K562 (cell line): ENCODE measurements at regions not wholly inside any gene's neighbourhood (a gene's known extent, or its start where the extent isn't known, plus 50 kb on each side); places are given as distances from the start of the nearest gene placed in this dataset.

Experiments
- ATAC-seq: fragments of 200-7000 bp; cut with Tn5 transposase; 3 replicates; pipeline ENCODE4 v1.9.1; 2020; ENCODE audit warnings: moderate library complexity
- BruUV-seq: library from RNA; stranded (reverse); fragments of 400-500 nt; replicated peaks from 2 replicates; lab custom pipeline; 2021; lab: Mats Ljungman, UMichigan
- CTCF ChIA-PET: fragments of 300-600 bp; formaldehyde crosslinking; extraction: SDS; loops from one replicate; lab custom pipeline; 2021; ENCODE audit warnings: low intra/inter-chr PET ratio; lab: Yijun Ruan, JAX
- POLR2A ChIA-PET: fragments of 300-600, 350-650 bp; sonication (Branson Sonifier 250); formaldehyde crosslinking; extraction: SDS; loops from one replicate; lab custom pipeline; 2021; ENCODE audit warnings: antibody characterized with exemption, inconsistent platforms; lab: Yijun Ruan, JAX
- DNase-seq, 4 experiments: peaks; one replicate each; pipeline versions ENCODE4 v3.0.0 to v3.0.0-alpha.2; 2011 to 2018; ENCODE audit warnings: low spot score in 3 of 4, mixed read lengths in 3 of 4; ENCODE audit errors: extremely low read depth in 1 of 4
- FAIRE-seq: peaks from 2 replicates; lab custom pipeline; 2011; peaks lifted over from hg19 to GRCh38; lab: Jason Lieb, UNC
- H2AFZ ChIP-seq: 2 replicates; pipeline ENCODE4 v1.6.0; 2011; ENCODE audit warnings: low read depth, low read length, control low read depth, inconsistent platforms
- H3K27ac ChIP-seq: fragments of 200-600 bp; 3 replicates; pipeline ENCODE4 v1.8.0; 2011; ENCODE audit warnings: low read depth, mild to moderate bottlenecking, control low read depth, inconsistent platforms, low read length, moderate library complexity, mixed read lengths; ENCODE audit errors: extremely low read depth
- H3K27me3 ChIP-seq, 2 experiments: fragments of 300-600 bp in 1 of 2; 2 replicates in 1 of 2; 3 replicates in 1 of 2; pipeline versions ENCODE4 v1.6.0 to v1.8.0; 2011; ENCODE audit warnings: inconsistent platforms in 2 of 2, low read length in 2 of 2, mild to moderate bottlenecking in 1 of 2, mixed read lengths in 1 of 2, moderate library complexity in 1 of 2; ENCODE audit not compliant: control insufficient read depth in 2 of 2, insufficient read depth in 2 of 2
- H3K36me3 ChIP-seq: fragments of 300-600 bp; 3 replicates; pipeline ENCODE4 v1.8.0; 2011; ENCODE audit warnings: mild to moderate bottlenecking, low read length, inconsistent platforms; ENCODE audit not compliant: control insufficient read depth, insufficient read depth
- H3K4me1 ChIP-seq, 2 experiments: fragments of 200-600 bp in 1 of 2; replicated peaks in 1 of 2; 2 replicates in 1 of 2; 3 replicates in 1 of 2; pipeline versions ENCODE4 v1.5.1 to v1.8.0; 2011; ENCODE audit warnings: inconsistent platforms in 2 of 2, low read length in 2 of 2, mild to moderate bottlenecking in 1 of 2, mixed read lengths in 1 of 2, moderate library complexity in 1 of 2; ENCODE audit not compliant: control insufficient read depth in 2 of 2, insufficient read depth in 2 of 2
- H3K4me2 ChIP-seq: 2 replicates; pipeline ENCODE4 v1.6.1; 2011; ENCODE audit warnings: low read length, control low read depth, inconsistent platforms, mixed read lengths; ENCODE audit not compliant: insufficient read depth
- H3K4me3 ChIP-seq: fragments of 200-600 bp; sonication (generic), shearing (Covaris generic); 2 replicates; pipeline ENCODE4 v1.5.1; 2016; ENCODE audit warnings: control low read depth, inconsistent platforms
- H3K79me2 ChIP-seq: fragments of 200-600 bp; 3 replicates; pipeline ENCODE4 v1.8.0; 2011; ENCODE audit warnings: low read length, inconsistent platforms; ENCODE audit not compliant: control insufficient read depth, insufficient read depth
- H3K9ac ChIP-seq, 2 experiments: 2 replicates each; pipeline versions ENCODE4 v1.6.0 to v1.6.1; 2011; ENCODE audit warnings: low read depth in 2 of 2, low read length in 2 of 2, control low read depth in 1 of 2, inconsistent platforms in 1 of 2, mild to moderate bottlenecking in 1 of 2, mixed read lengths in 1 of 2; ENCODE audit not compliant: insufficient read depth in 1 of 2
- H3K9me1 ChIP-seq: one replicate; pipeline ENCODE4 v1.6.0; 2011; ENCODE audit warnings: inconsistent platforms, mild to moderate bottlenecking, low read length, moderate library complexity; ENCODE audit not compliant: control insufficient read depth, insufficient read depth
- H3K9me3 ChIP-seq: replicated peaks from 2 replicates; pipeline ENCODE4 v1.5.1; 2011; ENCODE audit warnings: low read depth, low read length, inconsistent platforms; ENCODE audit not compliant: control insufficient read depth, insufficient read depth
- H4K20me1 ChIP-seq: replicated peaks from 2 replicates; pipeline ENCODE4 v1.6.1; 2011; ENCODE audit warnings: low read length, inconsistent platforms, mixed read lengths; ENCODE audit not compliant: control insufficient read depth, insufficient read depth
- DPF2 ChIP-seq: fragments of 450-650 bp; IDR thresholded peaks from 2 replicates; pipeline ENCODE4 v1.6.1; 2016
- FOSL1 ChIP-seq: fragments of 200-800 bp; sonication (Bioruptor generic); conservative IDR thresholded peaks from 2 replicates; pipeline ENCODE4 v1.6.1; 2016; ENCODE audit warnings: missing genetic modification characterization, missing compliant biosample characterization
- FOXA3 ChIP-seq, 2 experiments: fragments of 450-650 bp in 1 of 2; sonication (generic) in 1 of 2; formaldehyde crosslinking; IDR thresholded peaks in 1 of 2; conservative IDR thresholded peaks in 1 of 2; 2 replicates each; pipeline versions ENCODE4 v1.4.0 to v1.8.0; 2020 to 2022; ENCODE audit warnings: mild to moderate bottlenecking in 2 of 2, missing genetic modification reagents in 1 of 2
- RBM39 ChIP-seq: fragments of 200-400 bp; formaldehyde crosslinking; optimal IDR thresholded peaks from 2 replicates; pipeline ENCODE3; 2018; ENCODE audit warnings: low read depth, low read length
- SIN3B ChIP-seq: fragments of 450-650 bp; IDR thresholded peaks from 2 replicates; pipeline ENCODE4 v1.6.1; 2017; ENCODE audit warnings: low read depth, mild to moderate bottlenecking, moderate library complexity
- ZNF347 ChIP-seq: fragments of 450-650 bp; formaldehyde crosslinking; IDR thresholded peaks from 2 replicates; pipeline ENCODE4 v1.4.0; 2020; ENCODE audit warnings: low read depth, mild to moderate bottlenecking, moderate library complexity
- WGBS: fragments of 100-300 bp; shearing (Covaris generic); methylation state at CpG from one replicate; pipeline ENCODE4 v1.1.6; 2016; ENCODE audit warnings: low coverage, mixed read lengths; ENCODE audit not compliant: insufficient coverage; ENCODE audit errors: missing lambda C conversion rate; 5-methylcytosine and 5-hydroxymethylcytosine counted together
- in situ Hi-C: fragments of 300-500 bp; cut with MboI; formaldehyde crosslinking; loops from 4 replicates; pipeline ENCODE4 v1.15.0; 2018; ENCODE audit warnings: inconsistent platforms, mixed read lengths
- intact Hi-C: fragments of 100-400 bp; cut with micrococcal nuclease; formaldehyde crosslinking; loops from 2 replicates; pipeline ENCODE4 v1.14.2; 2022
- TF ChIP-seq, protein P1 (sequence below): sonication (generic); formaldehyde crosslinking; IDR thresholded peaks from 2 replicates; pipeline ENCODE4 v1.9.0; 2022; ENCODE audit warnings: mild to moderate bottlenecking, missing genetic modification reagents

DNA sequence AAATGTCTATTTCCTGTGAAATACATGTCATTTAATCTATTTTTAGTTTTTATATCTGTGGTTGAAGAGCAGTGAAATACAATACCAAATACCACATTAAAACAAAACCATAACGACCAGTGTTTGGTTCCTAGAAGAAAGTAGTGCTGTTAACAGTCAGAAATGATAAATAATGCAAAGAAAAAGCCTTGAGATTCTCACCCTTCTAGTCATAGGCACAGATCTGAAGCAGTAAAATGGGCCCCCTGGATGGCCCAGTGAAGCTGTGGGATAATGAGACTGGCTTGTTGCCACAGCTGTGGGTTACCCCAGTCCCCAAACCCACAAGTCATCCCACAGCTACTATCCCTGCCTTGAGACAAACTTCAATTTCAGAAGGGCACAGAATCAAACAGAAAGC, 137.3 kb upstream of the RPL34 start:
- POLR2A ChIA-PET, result no interaction called here
- TF ChIP-seq ZNF347 (CRISPR knock-in tag) (no peak), RBM39 (no peak), DPF2 (no peak)
- TF ChIP-seq, protein P1, sequence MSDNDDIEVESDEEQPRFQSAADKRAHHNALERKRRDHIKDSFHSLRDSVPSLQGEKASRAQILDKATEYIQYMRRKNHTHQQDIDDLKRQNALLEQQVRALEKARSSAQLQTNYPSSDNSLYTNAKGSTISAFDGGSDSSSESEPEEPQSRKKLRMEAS (CRISPR knock-in tag), result no peak
- no peaks in the 10 kb centered on the region for H4K20me1 ChIP-seq
- H3K9ac ChIP-seq, result no peak overlapping the region
- 0% methylated on average over 1 of the region's 1 CpG for WGBS
- H3K9me3 ChIP-seq, result no peaks in the 10 kb centered on the region
- no TSS peak for BruUV-seq
- H3K79me2 ChIP-seq, result no peaks in the 10 kb centered on the region
- no peak for FAIRE-seq
- H3K9me1 ChIP-seq, result no peaks in the 10 kb centered on the region
- CTCF ChIA-PET, result no interaction called here
- intact Hi-C loops, result no loop called here
- no peaks in the 10 kb centered on the region for H3K27me3 ChIP-seq
- H3K4me1 ChIP-seq, result 0 out of 5 replicates have a peak, but pooled peaks cover 0 to under 1% of the 10 kb centered on the region in 2 experiments
- no peak for ATAC-seq
- in situ Hi-C loops, result no loop called here
- no peak overlapping the region for H3K4me3 ChIP-seq
- no peak overlapping the region for H3K4me2 ChIP-seq
- no peak overlapping the region for H3K27ac ChIP-seq
- no peak overlapping the region for H2AFZ ChIP-seq
- DNase-seq, result no peak
- no peaks in the 10 kb centered on the region for H3K36me3 ChIP-seq

DNA sequence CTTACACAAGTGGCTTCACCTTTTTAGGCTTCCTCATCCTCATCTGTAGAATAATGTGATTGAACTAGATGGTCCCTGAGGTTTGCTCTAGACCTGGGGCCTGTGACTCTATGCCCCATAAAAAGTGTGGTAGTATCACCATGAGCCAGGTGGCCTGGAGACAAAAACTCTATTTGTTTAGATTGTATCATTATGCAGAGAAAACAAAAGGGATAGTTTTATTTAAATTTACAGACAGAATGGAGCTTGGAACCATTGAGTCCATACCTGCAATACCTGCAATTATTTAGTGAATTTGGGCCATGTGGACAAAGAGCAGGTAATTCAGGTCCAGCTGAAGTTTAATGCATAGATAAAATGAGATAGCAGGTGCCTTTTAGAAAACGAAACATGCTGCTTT, 139.5 kb upstream of the RPL34 start:
- DNase-seq (no peak), FAIRE-seq (no peak), ATAC-seq (no peak)
- Histone ChIP-seq H2AFZ (no peak overlapping the region), H3K4me3 (no peak overlapping the region), H3K36me3 (no peaks in the 10 kb centered on the region), H3K4me1 (peaks cover 0 to 12% of the 10 kb centered on the region in 2 experiments; a peak in 1 of 5 replicates), H4K20me1 (no peaks in the 10 kb centered on the region), H3K4me2 (no peak overlapping the region), H3K9ac (no peak overlapping the region), H3K79me2 (no peaks in the 10 kb centered on the region), H3K27me3 (no peaks in the 10 kb centered on the region), H3K9me1 (no peaks in the 10 kb centered on the region), H3K27ac (no peak overlapping the region), H3K9me3 (no peaks in the 10 kb centered on the region)
- intact Hi-C loops (no loop called here), in situ Hi-C loops (no loop called here)
- CTCF ChIA-PET, result no interaction called here
- TF ChIP-seq FOXA3 (CRISPR knock-in tag; conservative IDR thresholded peaks at IDR 0.05 in 1 of 2, IDR thresholded peaks at IDR 0.05 in 1 of 2) (no peak), FOSL1 (tag) (no peak), SIN3B (no peak)
- BruUV-seq, result no TSS peak
- POLR2A ChIA-PET, result interaction anchor here (0.8 kb wide), 1 partner anchor 13 kb away, joined by 4 read pairs; no protein-coding TSS in a partner anchor
- WGBS, result 7% methylated on average over 1 of the region's 1 CpG
